ENCODE measurements at regions not wholly inside any gene's neighbourhood (a gene's known extent, or its start where the extent isn't known, plus 50 kb on each side); places are given as distances from the start of the nearest gene placed in this dataset.

GRCh38 chr7:54111814-54112511, 430.2 kb upstream of the VSTM2A start:
- TF ChIP-seq POLR2A (IDR thresholded peaks at IDR 0.05; ENCODE audit: low read length) (no peak), GATA1 (IDR thresholded peaks at IDR 0.05; ENCODE audit: low read depth, low read length) (no peak)
